ENCODE measurements at regions not wholly inside any gene's neighbourhood (a gene's known extent, or its start where the extent isn't known, plus 50 kb on each side); places are given as distances from the start of the nearest gene placed in this dataset.

GRCh38 chr2:145207884-145208283 lies 688.0 kb upstream of the ZEB2 start:
- POLR2A ChIA-PET (ENCODE audit: low non-redundant PET) = no interaction called here
- no peak for TF ChIP-seq CTCF (conservative IDR thresholded peaks at IDR 0.05; ENCODE audit: low read depth)
- CTCF ChIA-PET = no interaction called here
- DNase-seq (ENCODE audit: low spot score) = no peak
- H3K27ac ChIP-seq = no peak overlapping the region

- no peak overlapping the region for H3K27ac ChIP-seq
- TF ChIP-seq CTCF (conservative IDR thresholded peaks at IDR 0.05; ENCODE audit: low read depth) = no peak
- POLR2A ChIA-PET (ENCODE audit: low non-redundant PET) = no interaction called here
- no peak for DNase-seq (ENCODE audit: low spot score)
- CTCF ChIA-PET = no interaction called here
These were observed 686.8 kb upstream of the ZEB2 start for GRCh38 chr2:145206496-145207281.

- no peak for DNase-seq (ENCODE audit: low spot score)
These were observed 684.0 kb upstream of the ZEB2 start for GRCh38 chr2:145203891-145204290.

GRCh38 chr2:145199827-145200706 lies 680.1 kb upstream of the ZEB2 start:
- POLR2A ChIA-PET (ENCODE audit: low non-redundant PET) = no interaction called here
- no peak overlapping the region for H3K27ac ChIP-seq
- CTCF ChIA-PET = no interaction called here
- TF ChIP-seq CTCF (conservative IDR thresholded peaks at IDR 0.05; ENCODE audit: low read depth) = no peak
- DNase-seq (ENCODE audit: low spot score) = no peak

More at GRCh38 chr2:145203891-145204290, 684.0 kb upstream of the ZEB2 start:
- TF ChIP-seq CTCF (conservative IDR thresholded peaks at IDR 0.05; ENCODE audit: low read depth) = no peak
- POLR2A ChIA-PET (ENCODE audit: low non-redundant PET) = no interaction called here
- CTCF ChIA-PET = no interaction called here
- no peak overlapping the region for H3K27ac ChIP-seq

GRCh38 chr2:145199042-145199441 lies 679.1 kb upstream of the ZEB2 start:
- no peak for DNase-seq (ENCODE audit: low spot score)
- CTCF ChIA-PET = no interaction called here
- POLR2A ChIA-PET (ENCODE audit: low non-redundant PET) = no interaction called here
- H3K27ac ChIP-seq = no peak overlapping the region
- no peak for TF ChIP-seq CTCF (conservative IDR thresholded peaks at IDR 0.05; ENCODE audit: low read depth)

DNA sequence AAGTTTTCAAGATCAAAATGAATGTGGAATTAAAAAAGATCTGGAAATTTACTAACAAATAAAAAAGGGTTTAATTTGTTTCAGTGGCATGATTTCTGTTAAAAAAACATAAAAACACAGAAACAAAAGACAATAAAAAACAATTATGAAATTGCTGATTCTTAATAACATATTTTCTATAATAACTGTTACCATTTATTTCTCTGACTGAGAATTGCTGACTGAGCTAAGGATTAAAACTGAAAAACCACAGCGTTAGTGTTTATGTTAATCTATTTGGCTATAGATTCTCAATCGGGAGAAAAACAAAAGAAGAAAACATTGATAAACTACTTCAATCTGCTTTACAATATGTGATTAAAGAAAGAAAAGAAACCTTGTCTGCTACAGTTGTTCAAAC lies 678.6 kb upstream of the ZEB2 start:
- TF ChIP-seq CTCF (conservative IDR thresholded peaks at IDR 0.05; ENCODE audit: low read depth) = no peak
- no peak for DNase-seq (ENCODE audit: low spot score)
- POLR2A ChIA-PET (ENCODE audit: low non-redundant PET) = no interaction called here
- H3K27ac ChIP-seq = no peak overlapping the region
- CTCF ChIA-PET = interaction anchor here (0.5 kb wide), 1 partner anchor 133 kb away, joined by 5 read pairs; no protein-coding TSS in a partner anchor
